Mesendoderm (in vitro differentiated cells): ENCODE measurements at regions not wholly inside any gene's neighbourhood (a gene's known extent, or its start where the extent isn't known, plus 50 kb on each side); places are given as distances from the start of the nearest gene placed in this dataset.

Experiments used
- DNase-seq: peaks from one replicate; pipeline ENCODE4 v3.0.0; 2013
- H2AK5ac ChIP-seq: 2 replicates; pipeline ENCODE4 v1.6.1; 2013; ENCODE audit warnings: low read length, inconsistent platforms
- H2BK120ac ChIP-seq: 2 replicates; pipeline ENCODE4 v1.6.1; 2013; ENCODE audit warnings: low read depth, mild to moderate bottlenecking, low read length, moderate library complexity, mixed read lengths
- H2BK15ac ChIP-seq: replicated peaks from 2 replicates; pipeline ENCODE4 v1.6.1; 2013; ENCODE audit warnings: low read depth, mild to moderate bottlenecking, moderate library complexity
- H2BK5ac ChIP-seq: 2 replicates; pipeline ENCODE4 v1.6.1; 2013; ENCODE audit warnings: low read length, inconsistent platforms
- H3K18ac ChIP-seq: 2 replicates; pipeline ENCODE4 v1.6.1; 2013; ENCODE audit warnings: mild to moderate bottlenecking, low read length, mixed read lengths
- H3K23ac ChIP-seq: one replicate; pipeline ENCODE4 v1.6.1; 2013; ENCODE audit warnings: low read length
- H3K27ac ChIP-seq: 2 replicates; pipeline ENCODE4 v1.5.1; 2013; ENCODE audit warnings: low read depth, mild to moderate bottlenecking, inconsistent platforms, low read length, moderate library complexity
- H3K27me3 ChIP-seq: 2 replicates; pipeline ENCODE4 v1.6.1; 2013; ENCODE audit warnings: low read length, control low read depth, mild to moderate bottlenecking, inconsistent platforms; ENCODE audit not compliant: insufficient read depth, poor library complexity
- H3K36me3 ChIP-seq: 2 replicates; pipeline ENCODE4 v1.6.1; 2013; ENCODE audit warnings: low read length, inconsistent platforms; ENCODE audit not compliant: control insufficient read depth, insufficient read depth
- H3K4ac ChIP-seq: one replicate; pipeline ENCODE4 v1.6.1; 2013; ENCODE audit warnings: low read depth, mild to moderate bottlenecking, low read length, moderate library complexity
- H3K4me1 ChIP-seq: 2 replicates; pipeline ENCODE4 v1.6.1; 2013; ENCODE audit warnings: low read depth, low read length, inconsistent platforms; ENCODE audit not compliant: control insufficient read depth
- H3K4me2 ChIP-seq: 2 replicates; pipeline ENCODE4 v1.6.1; 2013; ENCODE audit warnings: low read length
- H3K4me3 ChIP-seq: 2 replicates; pipeline ENCODE4 v1.5.1; 2013; ENCODE audit warnings: mild to moderate bottlenecking, low read length
- H3K56ac ChIP-seq: one replicate; pipeline ENCODE4 v1.6.1; 2013; ENCODE audit warnings: low read length
- H3K79me1 ChIP-seq: 2 replicates; pipeline ENCODE4 v1.6.1; 2013; ENCODE audit warnings: low read length, inconsistent platforms
- H3K79me2 ChIP-seq: 2 replicates; pipeline ENCODE4 v1.6.1; 2013; ENCODE audit warnings: mild to moderate bottlenecking, low read length; ENCODE audit not compliant: control insufficient read depth, insufficient read depth
- H3K9ac ChIP-seq: 2 replicates; pipeline ENCODE4 v1.6.1; 2013; ENCODE audit warnings: low read length, inconsistent platforms
- H4K5ac ChIP-seq: one replicate; pipeline ENCODE4 v1.6.1; 2013; ENCODE audit warnings: low read length
- H4K8ac ChIP-seq: one replicate; pipeline ENCODE4 v1.6.1; 2013; ENCODE audit warnings: low read depth, mild to moderate bottlenecking, control low read depth, low read length, moderate library complexity
- WGBS: extraction: QIAGEN DNeasy Blood & Tissue Kit; methylation state at CpG from one replicate; pipeline ENCODE4 v1.1.7; 2013; ENCODE audit warnings: low lambda C conversion rate, missing lambda C conversion rate; ENCODE audit not compliant: insufficient coverage; ENCODE audit errors: extremely low coverage; 5-methylcytosine and 5-hydroxymethylcytosine counted together

- no CpG with 5 or more reads among the region's 2 CpGs for WGBS
- Histone ChIP-seq H3K4me3 (no peak overlapping the region), H3K4me2 (no peak overlapping the region), H2BK15ac (no peak overlapping the region), H4K8ac (no peak overlapping the region), H3K9ac (no peak overlapping the region), H2BK120ac (no peak overlapping the region), H3K4me1 (no peaks in the 10 kb centered on the region), H3K4ac (no peak overlapping the region), H3K27me3 (no peaks in the 10 kb centered on the region), H4K5ac (no peak overlapping the region), H3K56ac (no peak overlapping the region), H3K18ac (no peak overlapping the region), H2AK5ac (no peak overlapping the region), H3K27ac (no peak overlapping the region), H3K79me1 (no peaks in the 10 kb centered on the region), H3K79me2 (no peaks in the 10 kb centered on the region), H2BK5ac (no peak overlapping the region), H3K36me3 (no peaks in the 10 kb centered on the region), H3K23ac (no peak overlapping the region)
- no peak for DNase-seq
Observed at GRCh38 chr10:23945845-23946244, 263.1 kb upstream of the KIAA1217 start.

- Histone ChIP-seq H2AK5ac (no peak overlapping the region), H3K79me2 (no peaks in the 10 kb centered on the region), H3K56ac (no peak overlapping the region), H3K36me3 (no peaks in the 10 kb centered on the region), H2BK120ac (no peak overlapping the region), H3K27me3 (no peaks in the 10 kb centered on the region), H4K5ac (no peak overlapping the region), H3K4me1 (no peaks in the 10 kb centered on the region), H3K9ac (no peak overlapping the region), H3K18ac (no peak overlapping the region), H3K4me2 (no peak overlapping the region), H3K79me1 (no peaks in the 10 kb centered on the region), H2BK5ac (no peak overlapping the region), H3K4me3 (no peak overlapping the region), H3K23ac (no peak overlapping the region), H3K27ac (no peak overlapping the region), H4K8ac (no peak overlapping the region), H2BK15ac (no peak overlapping the region), H3K4ac (no peak overlapping the region)
- no peak for DNase-seq
- WGBS, result no CpG with 5 or more reads among the region's 6 CpGs
Observed at GRCh38 chr10:23951841-23952240, 257.1 kb upstream of the KIAA1217 start.

DNA sequence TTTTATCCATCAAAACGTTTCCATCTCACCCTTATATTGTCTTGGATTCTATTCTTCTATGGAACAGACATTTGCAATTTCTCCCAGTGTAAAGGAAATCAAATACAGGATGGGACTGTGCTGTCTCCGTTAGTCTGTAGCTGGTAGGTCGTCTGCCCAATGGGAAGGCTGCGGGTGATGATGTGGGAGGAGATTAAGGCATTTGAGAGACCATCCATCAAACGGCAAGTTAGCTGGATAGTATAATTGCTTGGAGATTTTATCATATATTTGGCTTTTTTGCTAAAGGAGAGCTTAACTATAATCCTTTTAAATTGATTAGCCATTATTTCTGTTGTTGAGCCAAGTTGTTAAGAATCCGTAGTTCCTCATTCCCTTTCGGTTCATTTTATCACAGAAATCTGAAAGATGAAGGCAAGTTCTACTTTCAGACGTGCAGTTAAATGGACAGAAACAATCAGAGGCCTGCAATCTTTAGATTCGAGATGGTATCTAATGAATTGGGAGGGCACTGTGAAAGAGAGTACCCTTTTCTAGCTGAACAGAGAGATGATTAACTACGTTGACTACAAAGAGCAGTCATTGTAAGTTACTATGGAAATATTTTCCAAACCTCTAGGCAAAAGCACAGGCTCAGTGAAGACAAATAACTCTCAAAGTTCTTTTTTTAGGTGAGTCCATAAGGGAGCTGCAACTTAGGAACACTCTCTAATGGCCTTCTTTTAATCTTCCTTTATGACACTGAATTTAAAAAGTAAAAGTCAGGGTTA, 253.3 kb upstream of the KIAA1217 start:
- H3K18ac ChIP-seq, result no peak overlapping the region
- H3K9ac ChIP-seq, result no peak overlapping the region
- no peak overlapping the region for H2BK120ac ChIP-seq
- DNase-seq, result no peak
- H3K27me3 ChIP-seq, result no peaks in the 10 kb centered on the region
- no peak overlapping the region for H3K56ac ChIP-seq
- H3K27ac ChIP-seq, result no peak overlapping the region
- no peak overlapping the region for H3K4me3 ChIP-seq
- no CpG with 5 or more reads among the region's 10 CpGs for WGBS
- H3K79me2 ChIP-seq, result no peaks in the 10 kb centered on the region
- no peak overlapping the region for H3K4me2 ChIP-seq
- H3K36me3 ChIP-seq, result no peaks in the 10 kb centered on the region
- H2BK15ac ChIP-seq, result no peak overlapping the region
- H3K23ac ChIP-seq, result no peak overlapping the region
- no peaks in the 10 kb centered on the region for H3K4me1 ChIP-seq
- H3K79me1 ChIP-seq, result no peaks in the 10 kb centered on the region
- no peak overlapping the region for H2AK5ac ChIP-seq
- H2BK5ac ChIP-seq, result no peak overlapping the region
- no peak overlapping the region for H3K4ac ChIP-seq
- no peak overlapping the region for H4K8ac ChIP-seq
- H4K5ac ChIP-seq, result no peak overlapping the region

GRCh38 chr10:23965123-23965522, 243.8 kb upstream of the KIAA1217 start:
- H3K27me3 ChIP-seq, result no peaks in the 10 kb centered on the region
- H3K79me2 ChIP-seq, result no peaks in the 10 kb centered on the region
- H3K79me1 ChIP-seq, result no peaks in the 10 kb centered on the region
- H3K9ac ChIP-seq, result no peak overlapping the region
- H3K4me1 ChIP-seq, result no peaks in the 10 kb centered on the region
- H2BK120ac ChIP-seq, result no peak overlapping the region
- H3K4me3 ChIP-seq, result no peak overlapping the region
- no peak overlapping the region for H3K27ac ChIP-seq
- no peak overlapping the region for H4K5ac ChIP-seq
- H2AK5ac ChIP-seq, result no peak overlapping the region
- no peak overlapping the region for H3K18ac ChIP-seq
- no peak overlapping the region for H4K8ac ChIP-seq
- no peak for DNase-seq
- H3K4ac ChIP-seq, result no peak overlapping the region
- H3K23ac ChIP-seq, result no peak overlapping the region
- no CpG with 5 or more reads among the region's 5 CpGs for WGBS
- H3K56ac ChIP-seq, result no peak overlapping the region
- H3K4me2 ChIP-seq, result no peak overlapping the region
- no peaks in the 10 kb centered on the region for H3K36me3 ChIP-seq
- H2BK15ac ChIP-seq, result no peak overlapping the region
- no peak overlapping the region for H2BK5ac ChIP-seq

DNA sequence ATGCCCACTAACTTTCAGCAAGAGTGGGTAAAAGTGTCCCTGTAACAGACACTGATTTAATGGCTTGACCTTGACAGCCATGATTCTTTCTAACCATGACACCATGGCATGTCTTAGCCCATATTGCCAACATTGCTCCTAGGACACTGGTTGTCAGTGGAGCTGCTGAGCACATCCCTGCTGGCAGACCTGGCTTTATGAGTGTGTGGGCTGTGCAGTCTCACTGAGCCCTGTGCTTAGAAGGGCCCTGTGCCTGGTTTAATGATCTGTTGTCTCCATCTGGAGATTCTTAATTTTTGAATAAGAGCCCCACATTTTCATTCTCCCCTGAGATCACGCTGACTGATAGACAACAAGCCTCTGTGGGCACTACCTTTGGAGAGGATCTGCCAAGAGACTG, 243.1 kb upstream of the KIAA1217 start:
- Histone ChIP-seq H3K27me3 (no peaks in the 10 kb centered on the region), H3K56ac (no peak overlapping the region), H2AK5ac (no peak overlapping the region), H3K4ac (no peak overlapping the region), H2BK5ac (no peak overlapping the region), H2BK120ac (no peak overlapping the region), H3K79me1 (no peaks in the 10 kb centered on the region), H3K4me2 (no peak overlapping the region), H3K4me1 (no peaks in the 10 kb centered on the region), H3K36me3 (no peaks in the 10 kb centered on the region), H3K4me3 (no peak overlapping the region), H3K18ac (no peak overlapping the region), H3K23ac (no peak overlapping the region), H2BK15ac (no peak overlapping the region), H3K9ac (no peak overlapping the region), H3K27ac (no peak overlapping the region), H4K5ac (no peak overlapping the region), H4K8ac (no peak overlapping the region), H3K79me2 (no peaks in the 10 kb centered on the region)
- DNase-seq, result no peak
- no CpG with 5 or more reads among the region's 1 CpG for WGBS

DNA sequence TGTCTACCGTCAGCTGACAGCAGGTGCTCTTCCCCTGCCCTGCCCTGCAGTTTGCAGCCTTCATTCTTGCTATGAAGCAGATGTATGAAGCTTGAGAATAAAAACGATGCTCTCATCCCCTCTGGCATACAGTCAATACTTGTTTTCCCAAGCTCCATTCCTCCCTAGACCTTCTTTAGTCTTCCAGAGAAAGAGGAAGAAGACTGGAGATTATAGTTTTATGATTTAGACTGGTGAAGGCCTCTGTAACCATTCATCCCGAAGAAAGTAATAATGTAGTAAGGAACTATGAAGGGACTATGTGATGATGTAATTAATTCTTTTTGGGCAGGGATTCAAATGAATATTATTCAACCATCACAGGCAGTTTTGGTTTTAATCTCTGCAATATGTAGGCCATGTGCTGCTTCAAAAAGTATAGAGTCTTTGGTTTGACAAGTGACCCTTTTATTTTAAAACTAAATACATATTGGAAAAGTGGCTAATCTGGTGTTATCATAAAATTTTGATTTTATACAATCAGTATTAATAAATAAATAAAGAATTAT, 242.4 kb upstream of the KIAA1217 start:
- no peak for DNase-seq
- no peak overlapping the region for H2BK5ac ChIP-seq
- no peak overlapping the region for H4K5ac ChIP-seq
- no peak overlapping the region for H3K18ac ChIP-seq
- H3K27me3 ChIP-seq, result no peaks in the 10 kb centered on the region
- no peaks in the 10 kb centered on the region for H3K4me1 ChIP-seq
- H3K4me3 ChIP-seq, result no peak overlapping the region
- H4K8ac ChIP-seq, result no peak overlapping the region
- H3K79me2 ChIP-seq, result no peaks in the 10 kb centered on the region
- no peak overlapping the region for H3K23ac ChIP-seq
- H2BK15ac ChIP-seq, result no peak overlapping the region
- no CpG with 5 or more reads among the region's 3 CpGs for WGBS
- H3K9ac ChIP-seq, result no peak overlapping the region
- no peak overlapping the region for H3K4ac ChIP-seq
- H3K4me2 ChIP-seq, result no peak overlapping the region
- no peak overlapping the region for H3K27ac ChIP-seq
- H3K79me1 ChIP-seq, result no peaks in the 10 kb centered on the region
- H3K36me3 ChIP-seq, result no peaks in the 10 kb centered on the region
- no peak overlapping the region for H3K56ac ChIP-seq
- no peak overlapping the region for H2BK120ac ChIP-seq
- no peak overlapping the region for H2AK5ac ChIP-seq
